Activated T-helper 1 cell treated with anti-CD3 and anti-CD28 coated beads, Interleukin-12 subunit alpha, Interleukin-12 subunit beta, Interleukin-2, Interleukin-4 antibody, amounts not matched to agents 30 ng/mL and 10 ng/mL and 1 ng/mL, durations not matched to agents 14 hours and 24 hours and 36 hours (primary cell): ENCODE measurements at regions not wholly inside any gene's neighbourhood (a gene's known extent, or its start where the extent isn't known, plus 50 kb on each side); places are given as distances from the start of the nearest gene placed in this dataset.
"Not testable (repeated sequence)": the region's sequence is repeated elsewhere in the genome, so short reads cannot be mapped to it uniquely, and the experiment has no call there.

Source experiments
- DNase-seq: peaks from one replicate; pipeline ENCODE4 v3.0.0; 2021; ENCODE audit warnings: low spot score
- H3K27ac Mint-ChIP-seq: one replicate; pipeline ENCODE4 v1.8.0; 2021; ENCODE audit warnings: mild to moderate bottlenecking, mixed read lengths
- H3K27me3 Mint-ChIP-seq: one replicate; pipeline ENCODE4 v1.8.0; 2022; ENCODE audit warnings: mild to moderate bottlenecking, moderate library complexity, mixed read lengths; ENCODE audit not compliant: insufficient read depth
- H3K36me3 Mint-ChIP-seq: one replicate; pipeline ENCODE4 v1.8.0; 2021; ENCODE audit warnings: low read depth, mixed read lengths
- H3K4me1 Mint-ChIP-seq: one replicate; pipeline ENCODE4 v1.8.0; 2021; ENCODE audit warnings: low read depth, mixed read lengths
- H3K4me3 Mint-ChIP-seq: one replicate; pipeline ENCODE4 v1.8.0; 2021; ENCODE audit warnings: mild to moderate bottlenecking, moderate library complexity, mixed read lengths
- H3K9me3 Mint-ChIP-seq: one replicate; pipeline ENCODE4 v1.8.0; 2021; ENCODE audit warnings: mixed read lengths
- intact Hi-C: fragments of 100-400 bp; cut with micrococcal nuclease; formaldehyde crosslinking; loops from one replicate; pipeline ENCODE4 v1.15.1; 2024

DNA sequence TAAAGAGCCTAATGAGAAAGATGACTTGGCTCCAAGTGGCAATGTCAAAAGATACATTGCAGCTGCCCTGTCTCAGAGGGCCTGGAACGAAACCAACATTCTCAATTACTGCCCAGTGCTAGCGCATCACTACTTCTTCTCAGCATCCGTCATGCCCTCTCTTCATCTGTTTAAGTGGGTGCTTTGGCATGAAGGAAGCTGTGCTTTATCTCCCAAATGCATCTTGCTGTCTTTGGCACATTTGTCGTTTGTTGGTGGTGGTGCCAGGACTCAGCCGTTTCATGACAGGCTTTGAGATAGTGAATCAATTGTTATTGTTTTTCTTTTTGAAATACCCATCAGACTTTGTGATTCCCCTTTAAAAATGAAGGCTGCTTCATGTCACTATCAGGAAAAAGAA lies 710.8 kb downstream of the PRIM2 start:
- H3K27ac Mint-ChIP-seq, H3K27me3 Mint-ChIP-seq, H3K36me3 Mint-ChIP-seq, H3K4me1 Mint-ChIP-seq, H3K9me3 Mint-ChIP-seq, DNase-seq, H3K4me3 Mint-ChIP-seq, intact Hi-C loops: not testable (repeated sequence)

GRCh38 chr6:58038213-58038612 lies 720.8 kb downstream of the PRIM2 start:
- DNase-seq, H3K4me1 Mint-ChIP-seq, H3K36me3 Mint-ChIP-seq, intact Hi-C loops, H3K27ac Mint-ChIP-seq, H3K4me3 Mint-ChIP-seq, H3K9me3 Mint-ChIP-seq, H3K27me3 Mint-ChIP-seq: not testable (repeated sequence)

- H3K4me1 Mint-ChIP-seq, H3K36me3 Mint-ChIP-seq, DNase-seq, intact Hi-C loops, H3K27me3 Mint-ChIP-seq, H3K4me3 Mint-ChIP-seq, H3K9me3 Mint-ChIP-seq, H3K27ac Mint-ChIP-seq: not testable (repeated sequence)
Measured at GRCh38 chr6:58046584-58046983, 729.2 kb downstream of the PRIM2 start.

DNA sequence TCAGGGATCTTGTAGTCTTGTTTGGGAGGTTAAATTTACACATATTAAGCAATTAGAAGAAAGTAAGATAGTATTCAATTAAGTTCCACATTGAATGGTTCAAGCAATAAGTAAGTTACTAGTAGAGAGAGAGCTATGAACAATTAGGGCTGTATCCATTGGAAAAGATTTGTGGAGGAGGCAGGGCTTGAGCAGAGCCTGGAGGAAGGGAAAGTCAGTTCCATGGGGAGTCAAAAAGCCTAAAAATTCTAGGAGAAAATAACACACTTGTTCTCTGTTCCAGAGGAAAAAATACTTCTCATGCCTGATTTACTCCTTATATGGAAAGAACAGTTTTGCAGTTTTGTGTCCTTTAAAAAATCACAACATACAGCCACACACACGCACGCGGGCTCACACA lies 730.0 kb downstream of the PRIM2 start:
- H3K27ac Mint-ChIP-seq, H3K4me3 Mint-ChIP-seq, H3K27me3 Mint-ChIP-seq, DNase-seq, intact Hi-C loops, H3K4me1 Mint-ChIP-seq, H3K36me3 Mint-ChIP-seq, H3K9me3 Mint-ChIP-seq: not testable (repeated sequence)

GRCh38 chr6:58047865-58048264 lies 730.4 kb downstream of the PRIM2 start:
- intact Hi-C loops, H3K9me3 Mint-ChIP-seq, H3K36me3 Mint-ChIP-seq: not testable (repeated sequence)

GRCh38 chr6:58055465-58056176 lies 738.2 kb downstream of the PRIM2 start:
- H3K27ac Mint-ChIP-seq, H3K4me1 Mint-ChIP-seq, H3K27me3 Mint-ChIP-seq, H3K36me3 Mint-ChIP-seq, H3K9me3 Mint-ChIP-seq, H3K4me3 Mint-ChIP-seq, DNase-seq, intact Hi-C loops: not testable (repeated sequence)

More at GRCh38 chr6:58047865-58048264, 730.4 kb downstream of the PRIM2 start:
- H3K4me3 Mint-ChIP-seq, H3K27ac Mint-ChIP-seq, H3K27me3 Mint-ChIP-seq, H3K4me1 Mint-ChIP-seq, DNase-seq: not testable (repeated sequence)

GRCh38 chr6:58059701-58060100 lies 742.3 kb downstream of the PRIM2 start:
- H3K27ac Mint-ChIP-seq, H3K9me3 Mint-ChIP-seq, intact Hi-C loops, DNase-seq, H3K4me1 Mint-ChIP-seq, H3K27me3 Mint-ChIP-seq, H3K4me3 Mint-ChIP-seq, H3K36me3 Mint-ChIP-seq: not testable (repeated sequence)

- H3K4me1 Mint-ChIP-seq, H3K9me3 Mint-ChIP-seq, H3K27me3 Mint-ChIP-seq, H3K36me3 Mint-ChIP-seq, intact Hi-C loops, DNase-seq, H3K4me3 Mint-ChIP-seq, H3K27ac Mint-ChIP-seq: not testable (repeated sequence)
Measured at GRCh38 chr6:58063542-58063941, 746.1 kb downstream of the PRIM2 start.

- H3K4me3 Mint-ChIP-seq, H3K4me1 Mint-ChIP-seq, DNase-seq, H3K9me3 Mint-ChIP-seq, H3K27ac Mint-ChIP-seq, H3K36me3 Mint-ChIP-seq, H3K27me3 Mint-ChIP-seq, intact Hi-C loops: not testable (repeated sequence)
Measured at GRCh38 chr6:58067867-58068548, 750.6 kb downstream of the PRIM2 start.

DNA sequence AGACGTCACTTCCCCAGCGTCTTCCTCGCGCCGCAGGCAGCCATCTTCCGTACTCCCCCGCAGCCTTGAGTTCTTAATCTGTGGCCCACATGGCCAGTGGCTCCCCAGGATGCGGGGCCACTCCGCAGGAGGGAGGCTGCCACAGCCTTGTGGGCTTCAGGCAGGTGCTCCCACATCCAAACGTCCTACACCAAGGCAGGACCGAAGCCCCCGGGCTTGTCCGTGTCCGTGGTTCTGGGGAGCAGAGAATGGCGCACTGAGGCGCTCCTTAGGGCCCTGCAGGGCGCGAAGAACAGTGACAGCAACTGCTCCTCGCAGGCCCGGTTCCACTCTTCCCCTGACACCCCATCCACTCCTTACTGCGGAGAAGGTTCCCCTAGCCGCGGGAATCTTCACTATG lies 755.8 kb downstream of the PRIM2 start:
- Mint-ChIP-seq H3K27me3 (no peaks in the 10 kb centered on the region), H3K9me3 (no peaks in the 10 kb centered on the region), H3K36me3 (no peaks in the 10 kb centered on the region), H3K4me1 (no peaks in the 10 kb centered on the region), H3K27ac (no peak overlapping the region), H3K4me3 (no peak overlapping the region)
- DNase-seq, result no peak
- intact Hi-C loops, result no loop called here

DNA sequence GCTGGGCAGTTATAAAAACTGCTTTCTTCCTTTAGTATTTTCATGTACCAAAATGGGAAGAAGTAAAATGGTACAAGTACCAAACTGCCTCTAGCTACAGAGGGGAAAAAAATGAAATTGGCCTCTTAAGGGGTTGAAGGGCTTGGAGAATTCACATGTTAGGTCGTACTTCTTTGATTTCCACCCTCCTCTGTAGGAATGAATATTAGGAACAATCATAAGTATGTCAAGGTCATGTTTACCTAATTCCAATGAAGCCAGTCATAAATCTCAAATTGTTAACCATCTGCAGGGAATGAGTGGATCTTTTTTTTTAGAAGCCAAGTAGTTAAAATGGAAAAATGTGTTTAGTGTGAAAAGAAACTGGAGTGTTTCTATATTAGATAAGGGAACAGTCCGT lies 772.6 kb downstream of the PRIM2 start:
- H3K4me1 Mint-ChIP-seq, H3K36me3 Mint-ChIP-seq, H3K27ac Mint-ChIP-seq, H3K4me3 Mint-ChIP-seq, DNase-seq, H3K9me3 Mint-ChIP-seq, intact Hi-C loops, H3K27me3 Mint-ChIP-seq: not testable (repeated sequence)

DNA sequence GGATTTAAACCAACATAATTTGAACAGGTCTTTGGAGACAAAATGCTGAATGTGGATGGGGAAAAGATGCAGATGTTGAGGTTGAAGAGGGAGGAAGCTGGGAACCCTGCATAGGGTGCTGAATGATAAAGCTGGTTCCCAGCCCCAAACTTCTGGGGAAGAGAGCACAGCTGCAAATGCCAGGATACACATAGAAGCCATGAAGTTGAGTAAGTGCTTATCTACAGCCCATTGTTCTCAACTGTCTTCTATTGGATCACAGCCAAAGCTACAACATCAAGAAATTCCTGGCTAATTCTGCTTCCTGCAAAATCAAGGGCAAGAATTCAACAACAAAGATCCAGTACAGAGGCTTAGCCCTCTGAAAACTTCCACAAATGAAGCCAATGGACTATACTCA lies 779.8 kb downstream of the PRIM2 start:
- H3K27ac Mint-ChIP-seq, H3K36me3 Mint-ChIP-seq, H3K27me3 Mint-ChIP-seq, DNase-seq, H3K4me1 Mint-ChIP-seq, intact Hi-C loops, H3K4me3 Mint-ChIP-seq: not testable (repeated sequence)
- H3K9me3 Mint-ChIP-seq, result peaks cover 15% of the 10 kb centered on the region

DNA sequence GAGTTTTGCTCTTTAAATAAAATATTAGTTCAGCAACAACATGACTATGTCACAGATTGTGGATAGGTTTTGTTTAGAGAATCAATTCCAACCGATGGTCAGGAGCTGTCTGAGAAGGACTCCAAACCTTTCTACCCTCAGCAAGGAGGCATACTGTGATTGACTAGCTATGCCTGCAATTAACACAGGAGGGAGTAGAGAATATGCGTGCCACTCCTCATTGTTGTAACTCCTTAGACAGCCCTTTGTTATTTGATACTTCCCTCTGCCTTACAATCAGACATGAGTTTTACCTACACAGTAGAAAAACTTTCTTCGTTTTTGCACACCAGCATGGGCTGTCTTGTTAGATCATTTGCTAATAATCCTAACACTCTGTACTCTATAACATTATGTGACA lies 796.5 kb downstream of the PRIM2 start:
- no peaks in the 10 kb centered on the region for H3K27me3 Mint-ChIP-seq
- H3K27ac Mint-ChIP-seq, result no peak overlapping the region
- H3K9me3 Mint-ChIP-seq, result peaks cover 3% of the 10 kb centered on the region
- H3K4me1 Mint-ChIP-seq, result no peaks in the 10 kb centered on the region
- no peak for DNase-seq
- intact Hi-C loops, result no loop called here
- H3K36me3 Mint-ChIP-seq, result no peaks in the 10 kb centered on the region
- H3K4me3 Mint-ChIP-seq, result no peak overlapping the region

DNA sequence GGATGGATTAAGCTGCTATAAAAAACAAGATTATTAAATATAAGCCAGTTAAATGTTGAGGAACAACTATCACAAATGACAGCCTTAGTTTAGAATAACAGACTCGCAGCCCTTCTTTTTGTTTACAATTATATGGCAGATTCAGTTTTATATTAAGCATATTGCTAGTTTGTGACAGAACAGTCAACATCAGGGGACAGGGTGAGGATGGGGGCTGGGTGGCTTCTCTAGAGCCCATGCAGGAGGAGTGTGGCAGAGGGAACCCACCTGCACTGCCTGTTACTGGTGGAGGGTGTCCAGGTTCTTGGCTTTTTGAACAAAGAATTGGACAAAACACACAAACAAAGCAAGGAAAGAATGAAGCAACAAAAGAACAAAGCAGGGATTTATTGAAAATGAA lies 799.7 kb downstream of the PRIM2 start:
- H3K36me3 Mint-ChIP-seq, H3K4me3 Mint-ChIP-seq, DNase-seq, intact Hi-C loops, H3K4me1 Mint-ChIP-seq, H3K9me3 Mint-ChIP-seq, H3K27me3 Mint-ChIP-seq, H3K27ac Mint-ChIP-seq: not testable (repeated sequence)
